BE2C (cell line): ENCODE measurements at regions not wholly inside any gene's neighbourhood (a gene's known extent, or its start where the extent isn't known, plus 50 kb on each side); places are given as distances from the start of the nearest gene placed in this dataset.

Source experiments
- DNase-seq: peaks from one replicate; pipeline ENCODE4 v3.0.0-alpha.2; 2020
- H3K27me3 ChIP-seq: fragments of 250-450 bp; sonication (Bioruptor Pico); 2 replicates; pipeline ENCODE4 v1.5.1; 2020; ENCODE audit warnings: mild to moderate bottlenecking
- H3K36me3 ChIP-seq: fragments of 250-450 bp; sonication (Bioruptor Pico); 2 replicates; pipeline ENCODE4 v1.5.1; 2020; ENCODE audit warnings: mild to moderate bottlenecking
- H3K4me1 ChIP-seq: fragments of 250-450 bp; sonication (Bioruptor Pico); 2 replicates; pipeline ENCODE4 v1.5.1; 2020
- H3K4me3 ChIP-seq: 2 replicates; pipeline ENCODE4 v1.5.1; 2011; ENCODE audit warnings: low read depth, low read length
- H3K9me3 ChIP-seq: fragments of 250-450 bp; sonication (Bioruptor Pico); 2 replicates; pipeline ENCODE4 v1.5.1; 2020
- TF ChIP-seq, protein P1 (sequence below): IDR thresholded peaks from 2 replicates; pipeline ENCODE4 v1.5.1; 2012; ENCODE audit warnings: mild to moderate bottlenecking, low read depth, low read length

DNA sequence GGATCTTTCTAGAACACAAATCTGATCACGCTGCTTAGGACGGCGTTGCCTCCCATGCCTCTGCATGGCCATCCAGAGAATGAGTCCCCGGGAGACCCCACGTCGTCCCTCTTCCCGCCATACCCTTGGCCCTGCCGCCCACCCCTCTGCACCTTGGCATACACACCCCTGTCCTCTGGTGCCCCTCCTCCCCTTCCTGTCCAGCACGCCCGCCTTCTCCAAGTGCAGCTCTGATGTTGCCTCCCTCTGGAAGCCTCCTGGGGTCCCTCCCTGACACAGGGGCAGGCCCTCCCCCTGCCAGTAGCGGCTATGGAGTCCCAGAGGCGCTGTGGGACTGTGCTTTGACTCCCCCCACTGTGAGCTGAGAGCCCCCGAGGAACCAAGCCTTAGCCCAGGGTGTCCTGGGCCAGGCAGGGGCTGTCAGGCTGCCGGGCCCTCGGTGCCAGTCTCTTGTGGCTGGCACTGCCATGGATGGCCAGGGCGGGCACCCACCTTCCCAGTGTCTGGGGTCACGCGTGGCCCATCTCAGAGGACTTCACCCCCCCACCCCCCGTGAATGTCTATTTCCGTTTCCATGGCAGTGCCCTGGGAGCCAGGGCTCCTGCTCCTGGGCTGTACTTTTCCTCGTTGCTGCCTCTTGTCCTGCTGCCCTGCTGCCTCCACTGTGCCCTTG lies 70.5 kb upstream of the RNU6ATAC start:
- Histone ChIP-seq H3K9me3 (no peaks in the 10 kb centered on the region), H3K27me3 (no peaks in the 10 kb centered on the region), H3K36me3 (no peaks in the 10 kb centered on the region), H3K4me1 (peaks cover 8% of the 10 kb centered on the region), H3K4me3 (no peak overlapping the region)
- no peak for DNase-seq
- TF ChIP-seq, protein P1, sequence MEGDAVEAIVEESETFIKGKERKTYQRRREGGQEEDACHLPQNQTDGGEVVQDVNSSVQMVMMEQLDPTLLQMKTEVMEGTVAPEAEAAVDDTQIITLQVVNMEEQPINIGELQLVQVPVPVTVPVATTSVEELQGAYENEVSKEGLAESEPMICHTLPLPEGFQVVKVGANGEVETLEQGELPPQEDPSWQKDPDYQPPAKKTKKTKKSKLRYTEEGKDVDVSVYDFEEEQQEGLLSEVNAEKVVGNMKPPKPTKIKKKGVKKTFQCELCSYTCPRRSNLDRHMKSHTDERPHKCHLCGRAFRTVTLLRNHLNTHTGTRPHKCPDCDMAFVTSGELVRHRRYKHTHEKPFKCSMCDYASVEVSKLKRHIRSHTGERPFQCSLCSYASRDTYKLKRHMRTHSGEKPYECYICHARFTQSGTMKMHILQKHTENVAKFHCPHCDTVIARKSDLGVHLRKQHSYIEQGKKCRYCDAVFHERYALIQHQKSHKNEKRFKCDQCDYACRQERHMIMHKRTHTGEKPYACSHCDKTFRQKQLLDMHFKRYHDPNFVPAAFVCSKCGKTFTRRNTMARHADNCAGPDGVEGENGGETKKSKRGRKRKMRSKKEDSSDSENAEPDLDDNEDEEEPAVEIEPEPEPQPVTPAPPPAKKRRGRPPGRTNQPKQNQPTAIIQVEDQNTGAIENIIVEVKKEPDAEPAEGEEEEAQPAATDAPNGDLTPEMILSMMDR: no peak

DNA sequence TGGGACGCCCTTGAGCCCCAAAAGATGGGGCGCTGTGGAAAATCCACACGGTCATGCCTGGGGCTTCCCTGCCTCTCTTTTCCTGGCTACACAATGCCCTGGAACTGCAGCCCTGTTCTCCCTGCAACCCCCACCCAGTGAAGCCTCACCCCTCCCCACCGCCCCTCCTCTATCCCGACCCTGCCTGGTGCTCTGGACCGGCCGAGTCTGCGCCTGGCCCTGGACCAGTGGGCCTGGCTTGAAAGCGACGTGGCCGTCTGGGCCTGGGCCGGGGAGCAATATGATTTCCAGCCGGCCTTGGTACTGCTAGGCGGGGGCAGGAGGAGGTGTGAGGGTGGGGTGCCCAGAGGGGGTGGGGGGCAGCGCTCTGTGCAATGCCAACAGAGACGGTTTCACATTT lies 71.0 kb upstream of the RNU6ATAC start:
- Histone ChIP-seq H3K4me3 (no peak overlapping the region), H3K9me3 (no peaks in the 10 kb centered on the region), H3K27me3 (no peaks in the 10 kb centered on the region), H3K36me3 (no peaks in the 10 kb centered on the region), H3K4me1 (peaks cover 8% of the 10 kb centered on the region)
- TF ChIP-seq, protein P1: no peak
- no peak for DNase-seq

DNA sequence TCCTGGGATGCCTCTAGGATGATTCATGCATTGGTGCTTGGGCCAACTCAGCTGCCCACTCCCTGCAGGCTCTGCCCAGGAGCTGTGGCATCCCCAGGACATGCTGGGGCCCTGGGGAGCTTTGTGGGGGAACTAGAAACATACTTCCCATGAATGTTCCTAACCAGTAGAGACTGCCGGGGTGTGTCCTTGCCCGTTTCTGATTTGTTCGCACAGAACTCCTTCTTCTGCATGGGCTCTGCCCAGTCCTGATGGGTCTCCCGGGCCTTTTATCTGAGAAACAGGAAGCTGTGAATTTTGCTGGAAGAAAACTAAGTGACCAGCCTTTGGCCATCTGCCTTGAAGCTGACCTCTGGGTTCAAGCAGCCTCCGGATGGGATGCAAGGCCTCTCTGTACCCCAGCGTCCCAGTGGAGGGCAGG lies 71.6 kb upstream of the RNU6ATAC start:
- DNase-seq: no peak
- Histone ChIP-seq H3K4me3 (no peak overlapping the region), H3K27me3 (no peaks in the 10 kb centered on the region), H3K4me1 (peaks cover 4% of the 10 kb centered on the region), H3K9me3 (no peaks in the 10 kb centered on the region), H3K36me3 (no peaks in the 10 kb centered on the region)
- TF ChIP-seq, protein P1: no peak

DNA sequence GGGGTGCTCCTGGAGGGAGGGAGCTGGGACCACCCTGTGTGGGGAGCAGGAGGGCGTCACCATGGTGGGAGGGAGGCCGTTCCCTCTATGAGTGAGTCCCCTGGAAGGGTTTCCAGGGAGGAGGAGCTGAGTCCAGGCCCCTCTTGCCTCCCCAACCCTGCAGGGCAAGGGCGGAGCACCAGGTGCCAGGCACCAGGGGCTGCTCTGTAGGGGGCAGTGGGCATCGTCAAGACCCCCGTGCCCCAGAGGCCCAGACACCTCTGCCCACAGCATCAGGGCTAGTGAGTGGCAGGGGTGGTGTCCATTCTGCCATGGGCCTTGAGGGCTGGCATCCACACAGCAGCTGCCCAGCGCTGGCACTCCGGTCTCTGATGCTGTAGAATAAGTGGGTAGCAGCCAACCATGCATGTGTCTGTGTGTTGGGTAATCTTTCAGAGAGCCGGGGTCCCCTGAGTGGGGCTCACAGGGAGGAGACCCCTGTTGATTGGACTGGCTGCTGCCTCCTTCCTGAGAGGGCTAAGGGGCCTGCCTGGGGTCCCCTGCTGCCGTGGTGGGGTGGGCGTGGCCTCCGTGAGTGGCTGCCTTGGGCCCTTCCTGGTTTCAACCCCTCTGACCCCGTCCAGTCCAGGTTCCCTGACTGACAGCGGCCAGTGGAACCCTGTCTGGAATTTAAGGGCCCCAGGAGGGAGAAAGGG lies 72.7 kb upstream of the RNU6ATAC start:
- Histone ChIP-seq H3K4me3 (no peak overlapping the region), H3K9me3 (no peaks in the 10 kb centered on the region), H3K27me3 (no peaks in the 10 kb centered on the region), H3K36me3 (no peaks in the 10 kb centered on the region), H3K4me1 (no peaks in the 10 kb centered on the region)
- DNase-seq: no peak
- TF ChIP-seq, protein P1: no peak

DNA sequence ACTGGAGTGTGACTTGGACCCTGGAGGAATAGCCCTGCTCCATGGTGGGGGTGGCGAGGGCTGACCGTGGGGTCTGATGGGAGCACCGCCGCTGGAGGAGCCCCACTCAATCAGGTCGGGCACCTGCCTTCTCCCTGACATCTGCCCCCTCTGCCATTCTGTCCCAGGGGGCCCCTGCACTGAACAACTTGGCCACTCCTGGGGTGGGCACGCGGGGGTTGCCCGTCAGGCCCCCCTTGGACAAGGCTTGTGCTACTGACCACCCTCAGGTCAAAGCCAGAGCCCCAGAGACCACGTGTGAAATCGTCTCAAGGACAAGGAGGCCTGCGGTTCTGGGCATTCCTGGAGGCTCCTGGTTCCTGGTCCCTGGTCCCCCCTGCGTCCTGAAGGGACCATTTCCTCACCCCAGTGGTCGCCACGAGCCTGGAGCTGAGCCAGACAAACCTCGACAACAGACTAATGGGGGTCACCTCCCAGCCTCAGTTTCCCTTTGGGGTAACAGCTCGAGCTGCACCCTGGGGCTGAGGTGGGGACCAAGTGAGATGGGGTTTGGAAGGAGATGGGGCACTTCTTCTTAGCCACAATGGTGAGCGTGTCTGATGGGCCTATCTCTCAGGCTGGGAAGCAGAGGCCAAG lies 73.4 kb upstream of the RNU6ATAC start:
- TF ChIP-seq, protein P1: no peak
- H3K27me3 ChIP-seq: no peaks in the 10 kb centered on the region

More for the DNA sequence above, 73.4 kb upstream of the RNU6ATAC start:
- Histone ChIP-seq H3K36me3 (no peaks in the 10 kb centered on the region), H3K4me1 (no peaks in the 10 kb centered on the region), H3K9me3 (no peaks in the 10 kb centered on the region), H3K4me3 (no peak overlapping the region)
- DNase-seq: no peak
